Naive thymus-derived CD8-positive, alpha-beta T cell (primary cell): ENCODE measurements at regions not wholly inside any gene's neighbourhood (a gene's known extent, or its start where the extent isn't known, plus 50 kb on each side); places are given as distances from the start of the nearest gene placed in this dataset.

ENCODE experiments used
- ATAC-seq, 2 donors: fragments of 150-1000 bp; cut with Tn5 transposase in 1 of 2; sonication (Bioruptor Pico), chemical (Tn5 transposase) in 1 of 2; 1 replicate in 1 of 2; 2 replicates in 1 of 2; pipeline ENCODE4 v1.10.0; 2021; ENCODE audit warnings: mild to moderate bottlenecking in 2 of 2, moderate library complexity in 2 of 2
- POLR2A ChIA-PET: fragments of 350-600 bp; sonication (Branson Sonifier 250); formaldehyde crosslinking; loops from one replicate; lab custom pipeline; 2021; ENCODE audit warnings: antibody characterized with exemption; lab: Charles Lee
- DNase-seq, 10 donors: peaks; one replicate each; pipeline versions ENCODE4 v3.0.0 to v3.0.0-alpha.2; 2020 to 2022
- H3K27ac Mint-ChIP-seq, 10 donors: one replicate each; pipeline ENCODE4 v1.8.0; 2020 to 2022; ENCODE audit warnings: mild to moderate bottlenecking in 10 of 10, mixed read lengths in 10 of 10, moderate library complexity in 4 of 10, inconsistent platforms in 1 of 10
- H3K27me3 Mint-ChIP-seq, 5 donors: one replicate each; pipeline ENCODE4 v1.8.0; 2021 to 2022; ENCODE audit warnings: mixed read lengths in 5 of 5
- H3K36me3 Mint-ChIP-seq, 3 donors: one replicate each; pipeline ENCODE4 v1.8.0; 2020 to 2022; ENCODE audit warnings: mixed read lengths in 3 of 3, mild to moderate bottlenecking in 2 of 3, inconsistent platforms in 1 of 3
- H3K4me1 Mint-ChIP-seq, 4 donors: one replicate each; pipeline ENCODE4 v1.8.0; 2021 to 2022; ENCODE audit warnings: mixed read lengths in 4 of 4
- H3K4me3 Mint-ChIP-seq, 10 donors: one replicate each; pipeline ENCODE4 v1.8.0; 2020 to 2022; ENCODE audit warnings: mild to moderate bottlenecking in 10 of 10, mixed read lengths in 10 of 10, moderate library complexity in 6 of 10, inconsistent platforms in 1 of 10
- H3K9me3 Mint-ChIP-seq, 9 donors: one replicate each; pipeline ENCODE4 v1.8.0; 2020 to 2022; ENCODE audit warnings: mixed read lengths in 9 of 9, mild to moderate bottlenecking in 3 of 9, inconsistent platforms in 1 of 9, moderate library complexity in 1 of 9

DNA sequence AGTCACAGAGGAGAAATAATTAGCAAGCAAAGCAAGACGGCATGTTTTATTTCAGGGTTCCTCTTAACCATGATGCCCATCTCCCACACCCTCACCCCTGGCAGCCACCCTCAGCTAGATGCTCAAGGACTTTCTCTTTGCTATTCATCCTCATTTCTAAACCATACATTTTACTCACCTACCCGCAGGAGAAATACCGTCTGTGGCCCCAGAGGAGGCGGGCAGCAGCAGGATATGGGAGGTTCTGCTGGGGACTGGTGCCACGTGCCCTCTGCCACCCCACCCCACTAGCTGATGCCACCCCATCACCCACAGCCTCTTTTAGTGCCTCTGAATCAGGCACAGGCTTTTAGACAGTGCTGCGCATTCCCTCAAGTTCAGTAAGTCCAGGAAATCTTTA lies 168.7 kb upstream of the ITGB1 start:
- peak in 3 of 10 donors; percentile 26 to 65 (median 33) for DNase-seq
- Mint-ChIP-seq H3K9me3 (no peaks in the 10 kb centered on the region), H3K36me3 (no peaks in the 10 kb centered on the region)

DNA sequence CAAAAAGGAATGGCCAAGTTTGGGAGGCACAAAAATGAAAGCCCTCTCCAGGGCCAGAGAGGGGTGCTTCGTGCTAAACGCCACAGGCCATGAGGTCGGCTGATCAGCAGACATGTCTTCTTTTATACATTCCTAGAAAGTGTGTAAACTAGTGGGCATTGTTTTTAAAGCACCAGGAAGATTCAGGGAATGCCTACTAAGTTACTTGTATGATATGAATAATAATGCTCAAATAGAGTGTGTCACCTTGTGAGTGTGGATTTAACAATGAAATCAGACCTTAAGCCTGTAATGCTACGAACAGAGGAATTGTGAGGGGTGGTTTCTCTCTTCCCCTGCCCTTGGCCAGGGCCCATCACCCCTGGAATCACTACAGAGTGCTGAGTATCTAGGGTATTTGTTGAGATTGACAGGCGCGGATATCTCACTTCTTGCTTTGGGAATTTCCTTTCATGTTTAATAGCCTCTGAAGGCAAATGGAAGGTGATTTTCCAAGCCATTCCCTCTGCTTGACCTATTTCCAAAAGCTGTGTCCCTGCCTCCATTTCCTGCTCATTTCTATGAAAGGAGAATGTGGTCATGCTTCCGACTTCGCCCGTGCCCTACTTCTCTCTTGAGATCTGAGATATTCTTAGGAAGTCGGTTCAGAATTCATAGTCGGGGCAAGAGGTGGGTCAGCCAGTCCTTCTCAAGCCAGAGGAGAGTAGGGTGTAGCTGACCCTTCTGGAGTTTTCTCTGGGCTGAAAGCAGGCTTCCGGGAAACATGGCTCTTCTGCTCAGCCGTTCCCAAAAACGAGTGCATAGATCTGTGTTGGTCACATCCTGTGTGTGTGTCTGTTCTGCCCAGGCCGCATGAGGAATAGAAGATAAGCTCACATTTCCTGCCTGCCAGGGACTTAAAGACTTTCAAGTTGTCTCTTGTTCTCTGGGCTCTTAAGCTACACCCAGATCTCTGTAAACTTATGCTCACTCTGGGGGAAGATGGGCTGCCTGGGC lies 167.8 kb upstream of the ITGB1 start:
- Mint-ChIP-seq H3K4me3 (peak overlapping the region; percentile 17 to 80 (median 50)), H3K9me3 (no peaks in the 10 kb centered on the region)
- ATAC-seq, result peak; percentile 88 to 95

More for the DNA sequence above, 168.7 kb upstream of the ITGB1 start:
- ATAC-seq, result peak; percentile 64
- POLR2A ChIA-PET, result interaction anchor here (1.0 to 3.6 kb wide), 6 partner anchors 9 to 21 kb away, joined by 3 to 51 read pairs (median 4); no protein-coding TSS in a partner anchor
- H3K27ac Mint-ChIP-seq, result peak overlapping the region; percentile 86 to 97 (median 94)
- H3K4me3 Mint-ChIP-seq, result peak overlapping the region in 9 of 10 donors; percentile 18 to 80 (median 55)
- peaks cover 20 to 69% (median 53%) of the 10 kb centered on the region in 4 donors for H3K4me1 Mint-ChIP-seq
- no peaks in the 10 kb centered on the region for H3K27me3 Mint-ChIP-seq

GRCh38 chr10:33125111-33125510 lies 167.1 kb upstream of the ITGB1 start:
- Mint-ChIP-seq H3K9me3 (no peaks in the 10 kb centered on the region), H3K36me3 (no peaks in the 10 kb centered on the region), H3K4me1 (peaks cover 24 to 78% (median 62%) of the 10 kb centered on the region in 4 donors), H3K4me3 (peak overlapping the region in 5 of 10 donors; percentile 22 to 37 (median 36)), H3K27me3 (no peaks in the 10 kb centered on the region), H3K27ac (peak overlapping the region in 9 of 10 donors; percentile 86 to 97 (median 90))
- POLR2A ChIA-PET, result interaction anchor here (3.6 kb wide), 1 partner anchor 14 kb away, joined by 51 read pairs; no protein-coding TSS in a partner anchor
- no peak for ATAC-seq
- no peak for DNase-seq

More for the DNA sequence above, 167.8 kb upstream of the ITGB1 start:
- DNase-seq, result peak in 5 of 10 donors; percentile 12 to 57 (median 51)
- POLR2A ChIA-PET, result interaction anchor here (1.0 to 3.6 kb wide), 6 partner anchors 10 to 22 kb away, joined by 3 to 51 read pairs (median 4); no protein-coding TSS in a partner anchor
- Mint-ChIP-seq H3K36me3 (no peaks in the 10 kb centered on the region), H3K4me1 (peaks cover 23 to 71% (median 56%) of the 10 kb centered on the region in 4 donors), H3K27me3 (no peaks in the 10 kb centered on the region), H3K27ac (peak overlapping the region; percentile 83 to 97 (median 90))

DNA sequence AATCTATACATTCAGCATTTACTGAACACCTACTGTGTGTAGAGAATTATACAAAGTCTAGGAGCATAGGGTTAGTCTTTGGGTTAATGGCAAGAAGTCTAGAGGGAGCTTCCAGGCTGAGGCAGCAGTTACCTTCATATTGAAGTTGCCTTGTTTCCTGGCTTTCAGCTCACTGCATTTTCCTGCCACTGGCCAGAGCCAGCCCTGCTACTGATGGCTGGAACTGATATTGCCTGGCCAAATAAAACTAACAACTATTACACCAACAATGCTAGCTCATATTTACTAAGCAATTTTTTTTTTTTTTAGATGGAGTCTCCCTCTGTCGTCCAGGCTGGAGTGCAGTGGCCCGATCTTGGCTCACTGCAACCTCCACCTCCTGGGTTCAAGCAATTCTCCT lies 165.7 kb upstream of the ITGB1 start:
- POLR2A ChIA-PET, result interaction anchor here (0.7 kb wide), 1 partner anchor 22 kb away, joined by 3 read pairs; no protein-coding TSS in a partner anchor
- Mint-ChIP-seq H3K9me3 (no peaks in the 10 kb centered on the region), H3K4me3 (no peak overlapping the region), H3K4me1 (peaks cover 24 to 79% (median 63%) of the 10 kb centered on the region in 4 donors), H3K36me3 (no peaks in the 10 kb centered on the region), H3K27ac (peak overlapping the region in 6 of 10 donors; percentile 53 to 88 (median 66)), H3K27me3 (no peaks in the 10 kb centered on the region)
- ATAC-seq (no peak), DNase-seq (no peak)

- no peak overlapping the region for H3K4me3 Mint-ChIP-seq
Measured at GRCh38 chr10:33122014-33122809, 164.2 kb upstream of the ITGB1 start.

GRCh38 chr10:33120700-33121099 lies 162.7 kb upstream of the ITGB1 start:
- no peak overlapping the region for H3K4me3 Mint-ChIP-seq
- POLR2A ChIA-PET, result interaction anchor here (1.1 to 1.8 kb wide), 3 partner anchors 11 to 15 kb away, joined by 3 to 4 read pairs (median 4); no protein-coding TSS in a partner anchor
- ATAC-seq (peak; percentile 18 to 51), DNase-seq (no peak)
- H3K4me1 Mint-ChIP-seq, result peaks cover 27 to 82% (median 56%) of the 10 kb centered on the region in 4 donors
- H3K27me3 Mint-ChIP-seq, result no peaks in the 10 kb centered on the region
- H3K36me3 Mint-ChIP-seq, result no peaks in the 10 kb centered on the region
- no peaks in the 10 kb centered on the region for H3K9me3 Mint-ChIP-seq
- H3K27ac Mint-ChIP-seq, result peak overlapping the region in 4 of 10 donors; percentile 3 to 89 (median 23)

More at GRCh38 chr10:33122014-33122809, 164.2 kb upstream of the ITGB1 start:
- Mint-ChIP-seq H3K9me3 (no peaks in the 10 kb centered on the region), H3K36me3 (no peaks in the 10 kb centered on the region), H3K27ac (peak overlapping the region in 6 of 10 donors; percentile 0 to 88 (median 60)), H3K4me1 (peaks cover 33 to 82% (median 64%) of the 10 kb centered on the region in 4 donors), H3K27me3 (no peaks in the 10 kb centered on the region)
- ATAC-seq (no peak), DNase-seq (no peak)
- POLR2A ChIA-PET, result no interaction called here

DNA sequence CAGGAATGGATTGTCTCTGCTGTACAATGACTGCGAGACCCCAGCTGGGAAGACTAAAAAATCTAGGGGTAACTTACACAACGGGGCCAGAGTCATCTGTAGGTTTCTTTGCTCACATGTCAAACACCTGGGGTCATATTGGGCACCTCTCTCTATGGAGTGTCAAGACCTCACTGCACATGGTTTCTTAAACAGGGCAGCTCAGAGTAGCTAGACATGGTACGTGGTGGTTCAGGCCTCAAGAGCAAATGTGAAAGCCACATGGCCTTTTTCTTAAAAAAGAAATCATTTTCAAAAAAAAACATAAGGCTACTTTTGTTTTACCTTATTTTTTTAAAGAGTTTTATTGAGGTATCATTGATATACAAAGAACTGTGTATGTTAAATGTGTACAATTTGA lies 162.2 kb upstream of the ITGB1 start:
- Mint-ChIP-seq H3K27ac (peak overlapping the region; percentile 3 to 89 (median 54)), H3K9me3 (no peaks in the 10 kb centered on the region), H3K27me3 (no peaks in the 10 kb centered on the region), H3K4me1 (peaks cover 24 to 82% (median 52%) of the 10 kb centered on the region in 4 donors), H3K4me3 (no peak overlapping the region), H3K36me3 (no peaks in the 10 kb centered on the region)
- POLR2A ChIA-PET, result interaction anchor here (1.1 to 1.8 kb wide), 3 partner anchors 12 to 15 kb away, joined by 3 to 4 read pairs (median 4); no protein-coding TSS in a partner anchor
- DNase-seq, result no peak
- peak in 1 of 2 donors; percentile 24 for ATAC-seq

DNA sequence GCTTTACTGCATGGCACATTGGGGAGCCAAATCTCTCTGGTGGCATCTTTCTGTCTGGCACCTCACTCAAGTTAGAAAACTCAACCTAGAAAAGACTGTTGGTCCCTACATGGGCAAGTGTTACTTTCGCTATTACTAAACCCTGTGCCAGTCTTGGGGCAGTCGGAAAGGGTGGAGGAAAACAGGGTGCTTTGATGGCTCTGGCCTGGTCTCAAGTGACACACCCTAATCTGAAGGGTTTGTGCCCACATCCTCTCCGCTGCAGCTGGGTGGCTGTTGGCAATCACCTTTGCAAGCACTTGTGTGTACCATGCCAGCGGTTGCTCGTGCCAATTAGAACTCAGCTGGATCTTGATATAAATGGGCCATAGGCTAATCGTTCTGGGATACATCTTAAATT lies 159.8 kb upstream of the ITGB1 start:
- Mint-ChIP-seq H3K4me1 (peaks cover 24 to 88% (median 43%) of the 10 kb centered on the region in 4 donors), H3K36me3 (no peaks in the 10 kb centered on the region), H3K4me3 (peak overlapping the region in 4 of 10 donors; percentile 23 to 69 (median 28)), H3K27me3 (no peaks in the 10 kb centered on the region), H3K27ac (peak overlapping the region in 9 of 10 donors; percentile 23 to 92 (median 83)), H3K9me3 (no peaks in the 10 kb centered on the region)
- DNase-seq (no peak), ATAC-seq (peak; percentile 23 to 33)
- POLR2A ChIA-PET, result no interaction called here

DNA sequence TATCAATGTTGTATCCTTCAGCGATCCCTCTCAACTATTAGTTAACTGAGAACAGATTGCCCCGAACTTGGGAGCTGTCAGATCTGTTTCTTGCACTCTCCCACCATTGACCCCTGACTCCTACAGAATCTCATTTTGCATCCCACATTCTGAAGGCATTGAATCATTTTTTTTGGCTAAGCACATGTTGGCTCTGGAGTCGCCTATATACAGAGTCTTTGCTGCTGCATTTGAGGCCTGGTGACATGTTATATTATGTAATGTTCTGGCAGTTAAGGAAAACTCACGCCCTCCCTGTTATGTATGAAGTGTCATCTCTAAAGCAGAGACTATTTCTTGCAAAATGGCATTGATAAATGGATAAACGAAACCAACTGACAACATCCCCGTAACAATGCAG lies 159.2 kb upstream of the ITGB1 start:
- Mint-ChIP-seq H3K4me3 (peak overlapping the region in 2 of 10 donors; percentile 27 to 69), H3K9me3 (no peaks in the 10 kb centered on the region), H3K27me3 (no peaks in the 10 kb centered on the region), H3K4me1 (peaks cover 19 to 88% (median 38%) of the 10 kb centered on the region in 4 donors), H3K36me3 (no peaks in the 10 kb centered on the region), H3K27ac (peak overlapping the region in 9 of 10 donors; percentile 23 to 92 (median 83))
- DNase-seq (no peak), ATAC-seq (no peak)
- POLR2A ChIA-PET, result no interaction called here

DNA sequence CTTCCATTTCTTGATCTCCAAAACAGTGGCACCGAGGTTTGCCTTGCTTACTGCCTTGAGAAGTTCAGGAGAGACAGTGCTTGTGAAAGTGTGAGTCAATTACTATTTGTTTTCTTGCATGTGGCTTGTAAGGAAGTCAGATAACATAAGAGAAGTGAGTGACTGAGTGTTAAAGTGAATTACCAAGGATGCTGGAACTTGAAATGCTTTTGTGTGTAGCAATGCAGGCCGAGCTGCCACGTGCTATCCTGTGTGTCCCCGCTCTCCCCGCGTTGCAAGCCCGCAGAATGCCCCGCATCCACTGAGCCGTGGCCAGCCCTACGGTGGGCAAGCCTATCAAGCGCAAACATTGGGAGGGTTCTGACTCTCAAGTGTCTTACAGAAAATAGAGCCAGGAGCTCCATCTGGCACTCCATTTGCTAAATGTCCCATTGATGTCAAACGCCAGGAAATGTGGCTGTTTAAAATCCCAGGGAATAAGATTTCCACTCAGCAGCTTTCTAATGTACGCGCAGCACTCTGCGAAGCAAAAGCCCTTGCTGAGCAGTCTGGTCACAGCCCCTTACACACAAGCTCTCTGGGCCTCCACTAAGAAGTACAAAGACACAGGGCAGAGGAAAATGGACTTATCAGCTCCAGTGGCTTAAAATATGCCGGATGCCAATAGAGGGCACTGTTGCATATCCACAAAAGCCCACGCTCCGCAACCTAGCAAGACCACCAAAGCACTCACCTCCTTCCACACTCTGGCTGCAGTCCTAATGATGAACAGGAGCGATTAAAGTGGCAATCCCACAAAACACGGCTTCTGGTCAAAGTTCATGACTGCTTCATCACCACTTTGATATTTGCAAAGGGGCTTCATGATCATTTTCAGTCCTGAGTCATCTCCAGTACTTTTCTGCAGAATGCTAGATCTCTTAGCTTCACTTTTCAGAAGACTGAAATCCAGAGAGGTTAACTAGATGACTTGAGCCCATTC lies 158.0 kb upstream of the ITGB1 start:
- DNase-seq, result peak in 4 of 10 donors; percentile 18 to 49 (median 42)
- Mint-ChIP-seq H3K36me3 (no peaks in the 10 kb centered on the region), H3K4me1 (peaks cover 16 to 91% (median 36%) of the 10 kb centered on the region in 4 donors), H3K27me3 (no peaks in the 10 kb centered on the region), H3K4me3 (peak overlapping the region in 2 of 10 donors; percentile 62 to 64), H3K27ac (peak overlapping the region in 7 of 10 donors; percentile 6 to 92 (median 82)), H3K9me3 (no peaks in the 10 kb centered on the region)
- ATAC-seq, result peak in 1 of 2 donors; percentile 57
- POLR2A ChIA-PET, result interaction anchor here (1.0 kb wide), 1 partner anchor 18 kb away, joined by 5 read pairs; no protein-coding TSS in a partner anchor
